ENCODE measurements at regions not wholly inside any gene's neighbourhood (a gene's known extent, or its start where the extent isn't known, plus 50 kb on each side); places are given as distances from the start of the nearest gene placed in this dataset.

- no peak for TF ChIP-seq ZNF124 (CRISPR knock-in tag; IDR thresholded peaks at IDR 0.05)
- no peak for TF ChIP-seq ESRRA (IDR thresholded peaks at IDR 0.05; ENCODE audit: borderline replicate concordance, low read depth)
- no peak for TF ChIP-seq AFF1 (IDR thresholded peaks at IDR 0.05; ENCODE audit: low read depth in 1 of 2, partially characterized antibody in 2 of 2)
- no peak for TF ChIP-seq NFIC (IDR thresholded peaks at IDR 0.05)
- no peak for TF ChIP-seq POLR2AphosphoS5 (IDR thresholded peaks at IDR 0.05; ENCODE audit: control insufficient read depth, insufficient read depth, low read depth, low read length)
- TF ChIP-seq GATAD2A (IDR thresholded peaks at IDR 0.05), result no peak
- no peak for TF ChIP-seq EP400 (IDR thresholded peaks at IDR 0.05)
- TF ChIP-seq EZH2 (IDR thresholded peaks at IDR 0.05; ENCODE audit: borderline replicate concordance, low read depth, low read length), result no peak
- TF ChIP-seq E2F1 (CRISPR knock-in tag; IDR thresholded peaks at IDR 0.05), result no peak
- no peak for TF ChIP-seq RBBP5 (IDR thresholded peaks at IDR 0.05; ENCODE audit: borderline replicate concordance, insufficient read depth, low read length, poor library complexity, severe bottlenecking)
- no peak for TF ChIP-seq PKNOX1 (IDR thresholded peaks at IDR 0.05)
- no peak for TF ChIP-seq ETV5 (CRISPR knock-in tag; IDR thresholded peaks at IDR 0.05; ENCODE audit: low read depth)
- no peak for TF ChIP-seq SP1 (CRISPR knock-in tag; IDR thresholded peaks at IDR 0.05)
- no peak for TF ChIP-seq GTF2B (IDR thresholded peaks at IDR 0.05; ENCODE audit: extremely low read depth, insufficient read length)
These were observed 123.6 kb upstream of the TSPAN8 start for GRCh38 chr12:71281425-71281824.
